Dermis microvascular lymphatic vessel endothelial cell (primary cell): ENCODE measurements at regions not wholly inside any gene's neighbourhood (a gene's known extent, or its start where the extent isn't known, plus 50 kb on each side); places are given as distances from the start of the nearest gene placed in this dataset.
"Not testable (repeated sequence)": the region's sequence is repeated elsewhere in the genome, so short reads cannot be mapped to it uniquely, and the experiment has no call there.

Experiments used
- DNase-seq, 2 donors: peaks; one replicate each; pipeline versions ENCODE4 v3.0.0 to v3.0.0-alpha.2; 2010; ENCODE audit warnings: low read depth in 2 of 2

DNA sequence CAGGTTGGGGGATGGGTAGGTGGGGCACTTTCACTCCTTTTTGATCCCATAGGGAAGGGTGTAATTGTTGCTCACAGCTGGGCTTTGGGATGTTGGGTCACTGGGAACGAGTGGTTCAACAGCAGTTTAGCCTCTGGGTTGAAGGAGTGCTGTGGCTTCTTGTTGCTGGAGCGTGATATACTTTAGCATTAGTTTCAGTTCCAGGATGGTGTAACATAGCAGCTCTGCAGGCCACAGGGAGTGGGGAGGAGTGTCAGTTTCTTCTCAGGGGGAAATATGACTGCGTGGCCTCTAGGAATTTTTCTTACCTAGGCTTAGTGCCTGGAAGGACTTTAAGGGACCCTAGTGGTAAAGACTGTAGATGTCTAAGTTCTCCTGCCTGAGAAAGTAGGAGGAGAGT lies 1105.3 kb upstream of the TMPRSS15 start:
- DNase-seq, result no peak

DNA sequence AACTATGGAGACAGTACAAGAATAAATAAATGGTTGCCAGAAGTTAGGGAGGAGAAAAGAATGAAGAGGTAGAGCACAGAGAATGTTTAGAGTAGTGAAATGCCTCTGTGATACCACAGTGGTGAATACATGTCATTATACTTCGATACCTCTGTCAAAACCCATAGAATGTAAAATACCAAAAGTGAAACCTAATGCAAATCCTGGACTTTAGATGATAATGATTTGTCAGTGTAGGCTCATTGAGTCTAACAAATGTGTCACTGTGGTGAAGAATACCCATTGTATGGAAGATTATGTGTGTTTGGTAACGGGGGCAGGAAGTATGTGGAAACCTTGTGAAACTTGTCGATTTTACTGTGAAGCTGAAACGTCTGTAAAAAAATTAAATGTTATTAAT lies 1106.5 kb upstream of the TMPRSS15 start:
- DNase-seq, result no peak

- DNase-seq, result no peak
Measured at GRCh38 chr21:19510653-19511052, 1107.1 kb upstream of the TMPRSS15 start.

DNA sequence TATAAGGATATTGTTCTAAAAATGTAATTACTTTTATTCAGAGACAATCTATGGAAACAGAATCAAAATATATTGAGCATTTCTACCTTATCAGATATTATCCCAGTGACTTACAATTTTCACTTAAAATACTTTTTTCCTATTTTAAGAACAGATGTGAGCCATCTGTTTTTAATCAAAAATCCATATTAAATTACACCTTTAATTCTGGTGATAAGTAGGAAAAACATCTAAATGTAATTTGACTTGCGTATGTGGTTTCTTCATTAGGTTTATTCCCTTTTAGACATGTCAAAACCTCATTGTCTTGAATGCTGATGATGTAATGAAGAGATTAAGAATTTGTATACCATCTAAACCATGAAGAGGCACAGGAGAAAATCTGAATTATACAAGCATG lies 1118.8 kb upstream of the TMPRSS15 start:
- no peak for DNase-seq

DNA sequence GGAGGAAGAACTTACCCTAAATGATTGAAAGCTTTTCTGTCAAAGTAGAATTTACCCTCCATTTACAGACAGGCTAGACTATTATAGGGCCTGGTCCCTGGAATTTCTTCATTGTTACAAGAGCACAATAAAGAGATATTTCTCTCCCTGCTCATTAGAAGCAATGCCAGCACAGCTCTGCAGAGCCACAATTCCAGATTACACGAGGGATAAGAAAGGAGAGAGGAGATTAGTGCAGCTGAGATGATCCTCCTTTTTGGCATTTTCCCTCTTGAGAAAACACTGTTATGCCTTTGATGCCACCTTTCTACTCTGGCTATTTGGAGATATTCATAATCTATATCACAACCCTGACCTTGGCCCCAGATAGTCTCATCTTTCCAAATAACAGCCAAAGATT lies 1119.5 kb upstream of the TMPRSS15 start:
- DNase-seq, result no peak

- DNase-seq, result no peak
Measured at GRCh38 chr21:19523746-19524145, 1120.2 kb upstream of the TMPRSS15 start.

GRCh38 chr21:19529031-19529430 lies 1125.4 kb upstream of the TMPRSS15 start:
- no peak for DNase-seq

- no peak for DNase-seq
Measured at GRCh38 chr21:19535356-19535755, 1131.8 kb upstream of the TMPRSS15 start.

DNA sequence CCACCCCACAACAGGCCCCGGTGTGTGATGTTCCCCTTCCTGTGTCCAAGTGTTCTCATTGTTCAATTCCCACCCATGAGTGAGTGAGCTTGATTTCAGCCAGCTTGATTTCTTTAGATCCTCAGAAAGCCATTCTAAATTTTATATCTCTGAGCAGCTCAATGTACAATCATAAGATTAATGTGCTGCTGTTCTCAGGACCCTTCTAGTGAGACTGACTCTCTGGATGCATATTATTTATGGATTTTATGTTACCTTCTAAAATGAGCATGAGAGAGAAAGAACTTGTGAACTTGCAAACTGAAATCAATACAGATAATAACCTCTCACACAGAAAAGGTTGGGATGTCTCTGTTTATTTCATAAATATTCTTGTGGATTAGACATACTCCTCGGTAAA lies 1133.5 kb upstream of the TMPRSS15 start:
- DNase-seq, result no peak

GRCh38 chr21:19540287-19540686 lies 1136.7 kb upstream of the TMPRSS15 start:
- DNase-seq, result no peak

GRCh38 chr21:19541602-19542001 lies 1138.0 kb upstream of the TMPRSS15 start:
- DNase-seq, result no peak

DNA sequence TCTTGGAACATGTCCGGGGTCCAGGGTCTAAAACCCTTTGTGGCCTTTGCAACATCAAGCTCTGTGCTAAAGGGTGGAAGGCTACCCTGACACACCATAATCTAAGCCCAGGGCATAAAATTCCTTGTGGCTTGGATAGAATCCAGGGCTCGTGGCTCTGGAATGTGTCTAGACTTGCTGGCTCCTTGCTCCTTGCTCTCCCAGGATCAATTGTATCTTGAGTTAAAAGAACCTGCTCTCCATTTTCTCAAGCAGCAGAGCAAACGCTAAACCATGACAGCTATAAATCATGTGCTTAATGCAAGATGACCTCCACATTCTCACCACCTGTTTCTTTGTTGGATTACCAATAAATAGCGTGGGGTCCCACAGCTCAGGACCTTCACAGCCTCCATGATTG lies 1140.9 kb upstream of the TMPRSS15 start:
- not testable (repeated sequence) for DNase-seq

DNA sequence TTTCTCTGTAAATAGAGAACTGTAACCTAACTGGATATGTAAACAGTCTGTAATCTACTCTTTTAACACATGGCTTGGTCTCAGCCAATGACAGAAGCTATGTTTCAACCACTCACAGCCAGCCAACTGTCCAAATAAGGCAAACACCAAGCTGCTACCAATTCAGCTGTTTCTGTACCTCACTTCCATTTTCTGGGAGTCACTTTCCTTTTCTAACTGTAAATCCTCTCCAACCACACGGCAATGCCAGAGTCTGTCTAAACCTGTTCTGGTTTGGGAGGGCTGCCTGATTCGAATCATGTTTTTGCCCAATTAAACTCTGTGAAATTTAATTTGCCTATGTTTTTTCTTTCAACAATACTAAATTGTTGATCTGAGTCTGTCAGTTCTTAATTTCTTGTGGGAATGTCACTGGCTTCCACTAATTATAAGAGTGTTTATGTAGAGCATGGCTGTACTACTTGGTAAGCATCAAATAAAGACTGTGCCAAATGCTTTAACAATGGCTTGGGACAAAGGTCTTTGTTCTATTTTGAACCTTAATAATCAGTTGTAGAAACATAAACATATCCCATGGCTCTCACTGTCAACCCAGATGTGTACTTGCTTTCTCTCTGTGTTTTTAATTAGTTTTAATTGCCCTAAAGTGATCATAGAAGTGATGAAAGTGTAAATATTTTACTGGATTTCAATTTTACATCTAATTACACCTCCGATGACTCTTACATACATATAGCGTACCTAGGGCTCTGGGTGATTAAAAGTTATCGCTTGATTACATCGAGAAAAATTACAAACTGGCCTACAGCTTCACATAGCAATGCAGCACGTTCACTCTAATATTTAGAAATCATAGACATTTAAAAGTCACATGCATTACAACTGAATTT lies 1144.6 kb upstream of the TMPRSS15 start:
- no peak for DNase-seq

GRCh38 chr21:19553919-19554615 lies 1150.5 kb upstream of the TMPRSS15 start:
- no peak for DNase-seq

GRCh38 chr21:19557046-19557445 lies 1153.5 kb upstream of the TMPRSS15 start:
- no peak for DNase-seq

DNA sequence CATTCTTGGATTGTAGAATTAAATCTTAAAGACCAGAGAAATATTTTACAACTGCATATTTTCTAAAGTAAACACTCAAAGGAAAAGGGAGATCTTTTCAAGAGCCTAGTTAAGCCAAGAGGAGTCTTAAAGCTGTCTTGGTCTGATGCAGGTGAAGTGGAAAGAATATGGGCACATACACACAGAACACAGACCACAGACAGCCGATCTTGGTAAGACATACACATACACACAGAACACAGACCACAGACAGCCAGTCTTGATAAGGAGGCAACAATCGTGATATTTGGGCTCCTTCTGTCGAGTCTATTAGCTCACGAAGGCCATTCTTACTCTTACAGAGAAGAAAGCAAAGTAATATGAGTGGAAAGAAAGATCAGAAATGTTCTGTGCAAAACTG lies 1153.9 kb upstream of the TMPRSS15 start:
- DNase-seq, result no peak

DNA sequence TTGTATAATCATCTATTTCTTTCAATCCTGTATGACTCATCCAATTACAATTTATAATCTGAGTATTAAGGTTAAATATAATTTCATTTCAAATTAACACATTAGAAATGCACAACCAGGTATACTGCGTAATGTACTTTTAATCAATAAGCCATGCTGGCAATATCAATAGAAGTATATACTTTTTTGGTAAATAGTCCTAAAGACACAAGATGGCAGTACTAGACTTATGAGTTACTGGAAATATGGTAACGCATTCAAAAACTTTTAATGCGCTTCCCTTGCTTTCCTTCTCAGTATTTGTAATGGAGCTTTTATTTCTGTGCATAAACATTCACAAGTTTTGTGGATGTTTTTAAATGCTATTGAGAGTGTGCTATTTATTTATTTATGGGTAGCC lies 1162.0 kb upstream of the TMPRSS15 start:
- DNase-seq, result no peak

GRCh38 chr21:19566975-19567374 lies 1163.4 kb upstream of the TMPRSS15 start:
- no peak for DNase-seq

GRCh38 chr21:19577381-19577780 lies 1173.8 kb upstream of the TMPRSS15 start:
- no peak for DNase-seq

DNA sequence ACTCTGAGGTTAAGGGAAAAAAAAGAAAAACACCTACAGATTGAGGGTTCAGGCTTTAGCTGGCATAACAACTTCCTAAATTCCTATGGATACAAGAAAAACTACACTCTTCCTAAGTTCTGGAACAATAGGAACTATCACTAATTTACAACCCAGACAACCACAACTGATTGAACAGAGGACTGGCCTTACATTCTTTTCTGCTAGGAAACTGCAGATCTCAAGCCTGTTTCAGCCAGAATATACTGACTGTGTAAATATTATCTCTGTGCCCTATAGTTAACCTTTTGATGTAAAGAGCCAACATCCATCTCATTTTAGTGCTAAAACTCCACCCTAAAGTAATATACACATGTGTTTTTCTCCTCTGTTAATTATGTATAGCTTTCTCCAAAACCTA lies 1186.5 kb upstream of the TMPRSS15 start:
- no peak for DNase-seq

GRCh38 chr21:19603011-19603593 lies 1199.5 kb upstream of the TMPRSS15 start:
- no peak for DNase-seq

GRCh38 chr21:19608101-19608621 lies 1204.6 kb upstream of the TMPRSS15 start:
- no peak for DNase-seq
